Body of pancreas (tissue), 4 donors: ENCODE measurements at regions not wholly inside any gene's neighbourhood (a gene's known extent, or its start where the extent isn't known, plus 50 kb on each side); places are given as distances from the start of the nearest gene placed in this dataset.

Source experiments
- ATAC-seq: fragments of 150-250 bp; one replicate; pipeline ENCODE4 v1.9.1; 2016
- DNase-seq, 4 donors: peaks; one replicate each; pipeline ENCODE4 v3.0.0-alpha.2; 2019
- H3K27ac ChIP-seq, 4 donors: fragments of 200-600 bp; sonication (generic); 1 replicate in 3 of 4; 2 replicates in 1 of 4; pipeline versions ENCODE4 v1.5.1 to v1.6.1; 2016 to 2019; ENCODE audit warnings: mild to moderate bottlenecking in 1 of 4, mixed read lengths in 1 of 4, moderate library complexity in 1 of 4
- H3K27me3 ChIP-seq, 2 donors: fragments of 200-600 bp; sonication (generic); one replicate each; pipeline ENCODE4 v1.6.0; 2016; ENCODE audit warnings: mild to moderate bottlenecking in 1 of 2
- H3K36me3 ChIP-seq, 2 donors: fragments of 200-600 bp; sonication (generic); replicated peaks in 1 of 2; 2 replicates each; pipeline ENCODE4 v1.5.1; 2016; ENCODE audit warnings: low read depth in 2 of 2; ENCODE audit not compliant: insufficient read depth in 1 of 2
- H3K4me1 ChIP-seq: fragments of 200-600 bp; sonication (generic); one replicate; pipeline ENCODE4 v1.6.0; 2016
- H3K4me3 ChIP-seq, 2 donors: fragments of 200-600 bp; sonication (generic); 1 replicate in 1 of 2; 2 replicates in 1 of 2; pipeline ENCODE4 v1.5.1; 2016 to 2019
- H3K9me3 ChIP-seq, 3 donors: fragments of 200-600 bp; sonication (generic); 1 replicate in 2 of 3; 2 replicates in 1 of 3; pipeline ENCODE4 v1.5.1; 2016
- CTCF ChIP-seq, 7 experiments: fragments of 450-650 bp in 4 of 7; fragments of 200-600 bp in 3 of 7; sonication (generic) in 3 of 7; IDR thresholded peaks; one replicate each; pipeline ENCODE4 v1.5.1; 2016 to 2019; ENCODE audit warnings: antibody characterized with exemption in 7 of 7
- POLR2A ChIP-seq, 3 donors: fragments of 450-650 bp; IDR thresholded peaks; one replicate each; pipeline ENCODE4 v1.6.1; 2016; ENCODE audit warnings: antibody characterized with exemption in 3 of 3, mild to moderate bottlenecking in 2 of 3
- WGBS, 2 donors: methylation state at CpG; one replicate each; pipeline ENCODE4 v1.1.5; 2017; 5-methylcytosine and 5-hydroxymethylcytosine counted together
- intact Hi-C: fragments of 100-400 bp; cut with DNase I; formaldehyde crosslinking; loops from one replicate; pipeline ENCODE4 v1.15.1; 2023

- ATAC-seq = no peak
- H3K4me1 ChIP-seq = peaks cover 18% of the 10 kb centered on the region
- no peak overlapping the region for H3K4me3 ChIP-seq
- no peak for DNase-seq
- H3K27ac ChIP-seq = no peak overlapping the region
- no peaks in the 10 kb centered on the region for H3K36me3 ChIP-seq
- no peaks in the 10 kb centered on the region for H3K9me3 ChIP-seq
- WGBS, 2 donors = 81 to 82% methylated on average over 4 of the region's 4 CpGs
- intact Hi-C loops = no loop called here
- TF ChIP-seq POLR2A (IDR thresholded peaks at IDR 0.05) = no peak
- TF ChIP-seq CTCF (IDR thresholded peaks at IDR 0.05) = no peak
- no peaks in the 10 kb centered on the region for H3K27me3 ChIP-seq
Observed at GRCh38 chr3:72257203-72257602, 472.3 kb upstream of the PROK2 start.

DNA sequence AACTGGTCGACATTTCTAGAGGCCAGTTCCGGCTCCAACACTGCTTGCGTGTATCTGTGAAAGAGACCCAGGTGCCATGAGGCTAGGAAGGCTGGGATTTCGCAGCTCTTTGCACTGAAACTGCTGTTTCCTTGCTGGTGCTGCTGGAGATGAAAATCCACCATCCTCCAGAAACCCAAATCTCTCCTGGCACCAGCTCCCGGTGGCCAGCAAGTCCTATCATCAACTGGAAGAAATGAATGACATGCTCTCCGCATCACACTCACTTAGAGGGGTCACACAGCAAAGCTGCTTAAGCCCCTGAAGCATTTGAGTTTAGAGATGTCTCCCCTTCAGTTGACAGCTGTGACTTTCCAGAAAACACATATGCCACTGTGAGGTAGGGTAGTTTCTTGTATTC is 471.8 kb upstream of the PROK2 start:
- Histone ChIP-seq H3K9me3 (no peaks in the 10 kb centered on the region), H3K4me3 (no peak overlapping the region), H3K4me1 (peaks cover 18% of the 10 kb centered on the region), H3K36me3 (no peaks in the 10 kb centered on the region), H3K27ac (peak overlapping the region in 1 of 4 donors; percentile 29), H3K27me3 (no peaks in the 10 kb centered on the region)
- no peak for ATAC-seq
- intact Hi-C loops = no loop called here
- DNase-seq = no peak
- WGBS, 2 donors = 85 to 92% methylated on average over 5 to 6 of the region's 6 CpGs
- TF ChIP-seq POLR2A (IDR thresholded peaks at IDR 0.05) (no peak), CTCF (IDR thresholded peaks at IDR 0.05) (no peak)

GRCh38 chr3:72255791-72256559 is 471.0 kb upstream of the PROK2 start:
- peak; percentile 52 to 82 (median 76) for DNase-seq
- H3K4me1 ChIP-seq = peaks cover 18% of the 10 kb centered on the region
- H3K4me3 ChIP-seq = no peak overlapping the region
- H3K27me3 ChIP-seq = no peaks in the 10 kb centered on the region
- peak; percentile 82 for ATAC-seq
- peak in 3 of 7 experiments; percentile 24 to 38 (median 25) for TF ChIP-seq CTCF (IDR thresholded peaks at IDR 0.05)
- no peak for TF ChIP-seq POLR2A (IDR thresholded peaks at IDR 0.05)
- no peaks in the 10 kb centered on the region for H3K9me3 ChIP-seq
- intact Hi-C loops = no loop called here
- H3K27ac ChIP-seq = peak overlapping the region in 3 of 4 donors; percentile 29 to 58 (median 57)
- H3K36me3 ChIP-seq = no peaks in the 10 kb centered on the region
- 32 to 42% methylated on average over 14 of the region's 14 CpGs for WGBS, 2 donors

- Histone ChIP-seq H3K36me3 (no peaks in the 10 kb centered on the region), H3K27ac (peak overlapping the region in 2 of 4 donors; percentile 29 to 57), H3K4me3 (no peak overlapping the region), H3K4me1 (peaks cover 18% of the 10 kb centered on the region), H3K27me3 (no peaks in the 10 kb centered on the region), H3K9me3 (no peaks in the 10 kb centered on the region)
- 9 to 14% methylated on average over 2 of the region's 2 CpGs for WGBS, 2 donors
- TF ChIP-seq POLR2A (IDR thresholded peaks at IDR 0.05) = no peak
- no peak for TF ChIP-seq CTCF (IDR thresholded peaks at IDR 0.05)
- ATAC-seq = peak; percentile 49
- intact Hi-C loops = no loop called here
- peak; percentile 23 to 43 (median 42) for DNase-seq
Observed at GRCh38 chr3:72255191-72255590, 470.2 kb upstream of the PROK2 start.

GRCh38 chr3:72254483-72254882 is 469.5 kb upstream of the PROK2 start:
- H3K9me3 ChIP-seq = no peaks in the 10 kb centered on the region
- intact Hi-C loops = no loop called here
- ATAC-seq = no peak
- no peaks in the 10 kb centered on the region for H3K36me3 ChIP-seq
- H3K4me1 ChIP-seq = peaks cover 18% of the 10 kb centered on the region
- H3K27ac ChIP-seq = no peak overlapping the region
- H3K4me3 ChIP-seq = no peak overlapping the region
- DNase-seq = no peak
- WGBS, 2 donors = 89 to 92% methylated on average over 2 of the region's 2 CpGs
- TF ChIP-seq CTCF (IDR thresholded peaks at IDR 0.05) = no peak
- TF ChIP-seq POLR2A (IDR thresholded peaks at IDR 0.05) = no peak
- H3K27me3 ChIP-seq = no peaks in the 10 kb centered on the region
